Activated CD4-positive, alpha-beta T cell treated with anti-CD3 and anti-CD28 coated beads for 48 hours (primary cell): ENCODE measurements at regions not wholly inside any gene's neighbourhood (a gene's known extent, or its start where the extent isn't known, plus 50 kb on each side); places are given as distances from the start of the nearest gene placed in this dataset.

Experiments
- DNase-seq: peaks from one replicate; pipeline ENCODE4 v3.0.0-alpha.2; 2020

DNA sequence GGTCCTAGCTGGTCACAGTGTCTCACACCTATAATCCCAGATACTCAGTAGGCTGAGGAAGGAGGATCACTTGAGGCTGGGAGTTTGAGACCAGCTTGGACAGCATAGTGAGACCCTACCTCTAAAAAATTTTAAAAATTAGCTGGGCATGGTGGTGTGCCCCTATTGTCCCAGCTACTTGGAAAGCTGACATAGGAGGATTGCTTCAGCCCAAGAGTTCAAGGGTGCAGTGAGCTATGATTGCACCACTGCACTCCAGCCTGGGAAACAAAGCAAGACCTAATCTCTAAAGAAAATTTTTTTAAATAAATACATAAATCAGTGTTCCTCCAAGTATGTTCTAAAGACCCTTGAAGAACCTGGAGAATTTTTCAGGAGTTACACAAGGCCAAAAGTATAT, 50.6 kb upstream of the GNAO1 start:
- no peak for DNase-seq

GRCh38 chr16:56137269-56137668, 54.0 kb upstream of the GNAO1 start:
- DNase-seq: no peak

- no peak for DNase-seq
Observed at GRCh38 chr16:56136256-56136655, 55.0 kb upstream of the GNAO1 start.

DNA sequence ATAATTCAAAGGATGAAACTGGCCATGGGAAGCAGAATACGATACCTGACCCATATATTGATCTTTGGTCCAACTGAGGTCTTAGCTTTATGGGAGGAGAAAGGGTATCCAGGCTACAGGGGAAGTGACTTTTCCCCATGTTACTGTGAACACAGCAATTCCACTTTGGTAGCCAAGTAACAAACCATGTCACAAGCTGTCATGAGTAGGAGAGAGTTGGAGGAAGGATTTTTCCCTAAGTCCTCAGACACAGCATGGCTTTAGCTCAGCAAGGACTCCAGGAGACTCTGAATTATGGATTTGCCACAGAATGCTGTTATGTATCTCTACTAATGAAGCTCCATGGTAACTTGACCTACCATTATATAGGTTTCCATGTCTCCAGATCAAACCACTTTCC, 56.5 kb upstream of the GNAO1 start:
- DNase-seq: no peak

- DNase-seq: no peak
Observed at GRCh38 chr16:56125922-56126321, 65.4 kb upstream of the GNAO1 start.

DNA sequence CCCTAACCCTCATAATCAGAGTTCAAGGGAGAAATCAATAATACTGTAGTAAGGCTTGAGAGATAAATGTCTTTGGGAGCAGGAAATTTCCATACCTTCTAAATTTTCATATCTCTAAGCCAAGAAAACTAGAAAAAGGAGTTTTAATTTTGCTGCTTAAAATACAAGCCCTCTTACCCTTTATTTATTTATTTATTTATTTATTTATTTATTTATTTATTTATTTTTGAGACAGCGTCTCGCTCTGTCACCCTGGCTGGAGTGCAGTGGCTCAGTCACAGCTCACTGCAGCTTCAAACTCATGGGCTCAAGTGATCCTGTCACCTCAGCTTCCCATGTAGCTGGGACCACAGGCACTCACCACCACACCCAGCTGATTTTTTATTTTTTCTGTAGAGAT, 69.0 kb upstream of the GNAO1 start:
- no peak for DNase-seq

- DNase-seq: no peak
Observed at GRCh38 chr16:56121156-56121500, 70.2 kb upstream of the GNAO1 start.

DNA sequence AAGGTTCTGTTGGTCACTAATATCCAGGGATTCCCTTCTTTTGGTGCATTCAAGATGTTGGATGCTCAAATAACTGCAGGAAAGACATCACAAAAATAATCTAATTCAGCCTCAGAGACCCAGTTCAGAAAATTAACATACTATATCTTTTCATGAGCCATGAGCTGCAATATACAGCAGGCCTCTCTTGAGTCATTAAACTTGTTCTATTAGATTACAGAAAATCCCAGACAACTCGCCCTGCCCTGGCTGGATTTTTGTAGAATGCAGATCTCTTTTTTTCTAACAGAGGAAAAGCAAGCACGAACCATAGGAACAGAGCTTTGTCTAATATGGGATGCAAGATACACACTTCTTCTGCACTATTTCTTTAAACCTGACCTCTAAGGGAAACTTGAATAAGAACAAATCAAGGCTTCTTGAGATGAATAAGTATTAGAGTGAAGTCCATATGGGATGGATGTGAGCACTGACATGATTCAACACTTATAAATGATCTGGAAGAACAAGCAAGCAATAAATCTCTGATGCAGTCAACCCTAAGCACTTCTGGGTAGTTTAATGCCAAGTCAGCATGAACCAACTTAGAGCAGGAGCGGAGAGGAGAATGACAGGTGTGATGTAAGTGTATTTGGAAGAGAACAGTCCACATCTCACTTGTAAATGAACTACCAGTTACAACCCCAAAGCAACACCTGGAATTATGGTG, 70.7 kb upstream of the GNAO1 start:
- no peak for DNase-seq

DNA sequence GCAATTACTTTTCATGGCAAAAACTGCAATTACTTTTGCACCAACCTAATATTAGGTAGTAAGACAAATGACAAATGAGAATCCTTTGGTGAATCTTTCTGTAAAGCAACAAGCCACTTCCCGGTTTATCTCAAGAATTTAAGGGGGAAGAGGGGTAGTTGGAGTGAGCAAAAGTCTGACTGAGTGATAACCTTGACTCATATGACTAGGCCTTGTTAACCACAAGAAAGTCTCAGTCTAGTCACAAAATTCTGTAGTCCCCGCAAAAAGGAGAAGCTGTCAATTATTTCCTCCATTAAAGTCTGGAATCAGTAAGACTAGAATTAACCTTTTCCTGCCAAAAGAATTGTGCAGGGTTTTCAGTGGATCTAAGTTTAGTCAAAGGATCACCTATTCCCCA, 72.2 kb upstream of the GNAO1 start:
- DNase-seq: no peak

GRCh38 chr16:56116577-56116964, 74.7 kb upstream of the GNAO1 start:
- no peak for DNase-seq

DNA sequence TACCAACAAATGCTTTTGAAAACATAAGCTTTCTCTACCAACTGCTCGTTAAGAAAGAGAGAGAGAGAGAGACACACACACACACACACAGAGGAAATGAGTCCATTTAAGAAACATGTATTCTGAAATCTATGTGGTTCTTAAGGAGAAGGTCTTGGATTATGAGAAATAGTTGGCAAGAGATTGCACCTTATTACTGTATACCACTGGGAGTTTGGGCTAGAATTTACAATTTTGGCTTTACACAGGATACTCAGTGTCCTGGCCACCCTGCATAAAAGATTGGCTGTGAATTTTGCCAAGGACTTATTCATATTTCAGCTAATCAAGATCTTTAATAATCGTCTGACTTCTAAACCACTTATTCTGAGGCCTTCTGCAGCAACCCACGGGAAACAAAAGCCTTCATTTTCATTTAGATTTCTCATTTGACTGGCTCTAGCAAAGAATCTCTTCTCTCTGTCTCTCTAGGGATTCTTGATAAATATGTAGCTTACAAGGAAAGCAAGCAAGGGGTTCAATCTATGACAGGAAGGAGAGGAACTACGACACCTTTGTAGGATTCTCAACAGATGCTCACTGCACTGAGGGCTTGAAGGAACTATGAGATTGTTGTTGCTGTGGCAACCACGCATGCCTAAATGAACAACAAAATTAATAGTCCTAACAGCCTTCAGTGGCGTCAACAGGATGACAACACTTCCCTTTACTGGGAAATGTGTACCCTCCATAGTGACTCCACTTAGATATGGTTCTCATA, 75.3 kb upstream of the GNAO1 start:
- DNase-seq: no peak

DNA sequence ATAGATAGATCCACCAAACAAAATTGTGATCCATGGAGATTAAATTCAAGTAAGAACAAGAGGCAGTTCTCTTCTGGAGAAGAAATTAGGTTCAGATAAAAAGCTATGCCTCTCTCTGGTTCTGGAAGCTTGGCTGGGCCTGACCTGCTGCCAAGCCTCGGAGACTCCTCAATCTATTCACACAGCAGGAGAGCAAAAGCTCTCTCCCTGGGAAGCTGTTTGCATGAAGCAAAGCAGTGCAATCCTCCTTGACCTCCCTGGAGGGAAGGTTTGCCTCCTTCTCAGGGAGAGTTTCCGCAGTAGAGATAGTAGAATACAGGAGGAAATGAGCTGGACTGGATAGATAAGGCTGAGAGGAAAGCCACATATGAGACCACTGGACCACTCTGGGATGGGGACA, 78.1 kb upstream of the GNAO1 start:
- DNase-seq: no peak

- DNase-seq: no peak
Observed at GRCh38 chr16:56111100-56111499, 80.2 kb upstream of the GNAO1 start.

- DNase-seq: no peak
Observed at GRCh38 chr16:56109994-56110393, 81.3 kb upstream of the GNAO1 start.

GRCh38 chr16:56109205-56109604, 82.1 kb upstream of the GNAO1 start:
- DNase-seq: no peak

DNA sequence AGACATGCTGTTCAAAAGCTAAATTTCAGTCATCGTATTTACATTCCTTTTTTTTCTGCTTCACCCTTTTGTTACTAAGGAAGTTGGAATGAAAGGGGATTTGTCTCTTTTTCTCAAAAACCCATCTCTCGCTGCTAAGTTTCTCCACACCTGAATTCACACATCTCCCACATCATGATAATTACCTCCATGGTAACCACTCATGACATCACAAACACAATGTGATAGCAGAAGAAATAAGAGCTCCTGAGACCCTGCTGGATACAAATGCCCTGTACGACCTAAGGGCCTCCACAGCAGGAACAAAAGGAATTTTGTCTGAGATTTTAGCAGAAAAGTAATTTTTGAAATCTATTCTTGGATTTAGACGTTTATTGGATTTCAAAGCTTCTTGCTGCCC, 82.6 kb upstream of the GNAO1 start:
- DNase-seq: no peak

DNA sequence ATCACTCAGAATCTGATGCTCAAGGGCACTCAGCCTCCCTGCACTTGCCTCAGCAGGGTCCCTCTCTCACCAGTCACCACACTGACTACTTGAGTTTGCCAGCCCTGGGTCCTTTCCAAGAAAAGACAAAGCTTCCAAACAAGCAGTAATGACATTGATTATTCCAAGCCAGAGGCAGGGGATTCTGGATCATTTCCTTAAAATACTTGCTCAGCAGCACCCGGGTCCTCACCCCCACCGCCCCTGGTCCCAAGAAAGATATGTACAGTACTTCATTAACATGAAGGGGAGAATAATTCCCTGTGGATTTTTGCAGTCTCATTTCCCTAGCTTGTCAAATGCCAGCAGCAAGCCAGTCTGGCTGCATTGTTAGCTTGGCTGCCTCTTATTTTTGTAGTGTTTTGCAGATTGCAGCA, 83.2 kb upstream of the GNAO1 start:
- DNase-seq: no peak

- DNase-seq: no peak
Observed at GRCh38 chr16:56106527-56106926, 84.8 kb upstream of the GNAO1 start.

- DNase-seq: no peak
Observed at GRCh38 chr16:56102906-56103305, 88.4 kb upstream of the GNAO1 start.

- DNase-seq: no peak
Observed at GRCh38 chr16:56102183-56102686, 89.1 kb upstream of the GNAO1 start.

GRCh38 chr16:56101480-56101879, 89.8 kb upstream of the GNAO1 start:
- DNase-seq: no peak

DNA sequence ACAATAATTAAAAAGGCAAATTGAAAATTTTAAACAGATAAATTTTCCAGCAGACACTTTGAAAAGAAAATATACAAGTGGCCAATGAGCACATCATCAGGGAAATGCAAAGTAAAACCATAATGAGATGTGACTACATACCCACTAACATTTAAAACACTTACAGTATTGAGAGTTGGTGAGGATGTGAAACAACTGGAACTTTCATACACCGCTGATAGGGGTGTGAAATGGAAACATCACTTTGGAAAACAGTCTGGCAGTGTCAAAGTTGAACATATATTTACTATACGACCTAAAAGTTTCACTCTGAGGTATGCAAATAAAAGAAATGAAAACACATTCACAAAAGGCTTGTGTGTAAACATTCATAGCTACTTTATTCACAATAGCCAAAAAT, 94.0 kb upstream of the GNAO1 start:
- DNase-seq: no peak

- DNase-seq: no peak
Observed at GRCh38 chr16:56094231-56094630, 97.1 kb upstream of the GNAO1 start.

GRCh38 chr16:56093055-56093454, 98.2 kb upstream of the GNAO1 start:
- DNase-seq: no peak

DNA sequence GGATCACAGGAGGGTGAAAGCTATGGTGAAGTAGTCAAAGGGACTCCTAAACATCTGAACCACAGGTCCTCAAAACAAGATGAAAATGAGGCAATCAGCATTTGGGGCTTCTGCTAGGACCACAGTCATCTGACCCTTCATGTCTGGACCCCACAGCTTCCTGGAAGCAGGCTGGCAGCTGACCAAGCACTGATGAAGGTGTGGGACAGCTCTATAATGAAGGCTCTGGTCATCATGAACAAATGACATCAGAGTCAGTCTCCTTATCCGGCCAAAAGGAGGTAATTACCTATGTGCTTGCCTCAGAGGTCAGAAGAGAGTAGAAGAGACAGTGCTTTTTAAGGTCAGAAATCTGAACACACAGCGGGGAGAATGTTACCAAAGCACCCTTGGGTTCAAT, 101.2 kb upstream of the GNAO1 start:
- DNase-seq: no peak
